ENCODE measurements at regions not wholly inside any gene's neighbourhood (a gene's known extent, or its start where the extent isn't known, plus 50 kb on each side); places are given as distances from the start of the nearest gene placed in this dataset.

- no peak for TF ChIP-seq TCF7 (CRISPR knock-in tag; IDR thresholded peaks at IDR 0.05; ENCODE audit: low read depth)
- TF ChIP-seq, protein P1, sequence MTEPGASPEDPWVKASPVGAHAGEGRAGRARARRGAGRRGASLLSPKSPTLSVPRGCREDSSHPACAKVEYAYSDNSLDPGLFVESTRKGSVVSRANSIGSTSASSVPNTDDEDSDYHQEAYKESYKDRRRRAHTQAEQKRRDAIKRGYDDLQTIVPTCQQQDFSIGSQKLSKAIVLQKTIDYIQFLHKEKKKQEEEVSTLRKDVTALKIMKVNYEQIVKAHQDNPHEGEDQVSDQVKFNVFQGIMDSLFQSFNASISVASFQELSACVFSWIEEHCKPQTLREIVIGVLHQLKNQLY (CRISPR knock-in tag; IDR thresholded peaks at IDR 0.05) = no peak
- TF ChIP-seq ZNF263 (CRISPR knock-in tag; IDR thresholded peaks at IDR 0.05; ENCODE audit: low read depth) = no peak
- no peak for TF ChIP-seq SOX15 (CRISPR knock-in tag; IDR thresholded peaks at IDR 0.05)
- no peak for TF ChIP-seq SP1 (CRISPR knock-in tag; conservative IDR thresholded peaks at IDR 0.05)
- TF ChIP-seq ZNF317 (CRISPR knock-in tag; IDR thresholded peaks at IDR 0.05; ENCODE audit: borderline replicate concordance, low read depth) = no peak
- no peak for TF ChIP-seq NR3C1 (CRISPR knock-in tag; conservative IDR thresholded peaks at IDR 0.05; ENCODE audit: low read depth)
- no peak for TF ChIP-seq FOXP1 (CRISPR knock-in tag; IDR thresholded peaks at IDR 0.05; ENCODE audit: borderline replicate concordance)
- TF ChIP-seq, protein P2, sequence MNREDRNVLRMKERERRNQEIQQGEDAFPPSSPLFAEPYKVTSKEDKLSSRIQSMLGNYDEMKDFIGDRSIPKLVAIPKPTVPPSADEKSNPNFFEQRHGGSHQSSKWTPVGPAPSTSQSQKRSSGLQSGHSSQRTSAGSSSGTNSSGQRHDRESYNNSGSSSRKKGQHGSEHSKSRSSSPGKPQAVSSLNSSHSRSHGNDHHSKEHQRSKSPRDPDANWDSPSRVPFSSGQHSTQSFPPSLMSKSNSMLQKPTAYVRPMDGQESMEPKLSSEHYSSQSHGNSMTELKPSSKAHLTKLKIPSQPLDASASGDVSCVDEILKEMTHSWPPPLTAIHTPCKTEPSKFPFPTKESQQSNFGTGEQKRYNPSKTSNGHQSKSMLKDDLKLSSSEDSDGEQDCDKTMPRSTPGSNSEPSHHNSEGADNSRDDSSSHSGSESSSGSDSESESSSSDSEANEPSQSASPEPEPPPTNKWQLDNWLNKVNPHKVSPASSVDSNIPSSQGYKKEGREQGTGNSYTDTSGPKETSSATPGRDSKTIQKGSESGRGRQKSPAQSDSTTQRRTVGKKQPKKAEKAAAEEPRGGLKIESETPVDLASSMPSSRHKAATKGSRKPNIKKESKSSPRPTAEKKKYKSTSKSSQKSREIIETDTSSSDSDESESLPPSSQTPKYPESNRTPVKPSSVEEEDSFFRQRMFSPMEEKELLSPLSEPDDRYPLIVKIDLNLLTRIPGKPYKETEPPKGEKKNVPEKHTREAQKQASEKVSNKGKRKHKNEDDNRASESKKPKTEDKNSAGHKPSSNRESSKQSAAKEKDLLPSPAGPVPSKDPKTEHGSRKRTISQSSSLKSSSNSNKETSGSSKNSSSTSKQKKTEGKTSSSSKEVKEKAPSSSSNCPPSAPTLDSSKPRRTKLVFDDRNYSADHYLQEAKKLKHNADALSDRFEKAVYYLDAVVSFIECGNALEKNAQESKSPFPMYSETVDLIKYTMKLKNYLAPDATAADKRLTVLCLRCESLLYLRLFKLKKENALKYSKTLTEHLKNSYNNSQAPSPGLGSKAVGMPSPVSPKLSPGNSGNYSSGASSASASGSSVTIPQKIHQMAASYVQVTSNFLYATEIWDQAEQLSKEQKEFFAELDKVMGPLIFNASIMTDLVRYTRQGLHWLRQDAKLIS (CRISPR knock-in tag; IDR thresholded peaks at IDR 0.05; ENCODE audit: borderline replicate concordance) = no peak
- TF ChIP-seq, protein P3, sequence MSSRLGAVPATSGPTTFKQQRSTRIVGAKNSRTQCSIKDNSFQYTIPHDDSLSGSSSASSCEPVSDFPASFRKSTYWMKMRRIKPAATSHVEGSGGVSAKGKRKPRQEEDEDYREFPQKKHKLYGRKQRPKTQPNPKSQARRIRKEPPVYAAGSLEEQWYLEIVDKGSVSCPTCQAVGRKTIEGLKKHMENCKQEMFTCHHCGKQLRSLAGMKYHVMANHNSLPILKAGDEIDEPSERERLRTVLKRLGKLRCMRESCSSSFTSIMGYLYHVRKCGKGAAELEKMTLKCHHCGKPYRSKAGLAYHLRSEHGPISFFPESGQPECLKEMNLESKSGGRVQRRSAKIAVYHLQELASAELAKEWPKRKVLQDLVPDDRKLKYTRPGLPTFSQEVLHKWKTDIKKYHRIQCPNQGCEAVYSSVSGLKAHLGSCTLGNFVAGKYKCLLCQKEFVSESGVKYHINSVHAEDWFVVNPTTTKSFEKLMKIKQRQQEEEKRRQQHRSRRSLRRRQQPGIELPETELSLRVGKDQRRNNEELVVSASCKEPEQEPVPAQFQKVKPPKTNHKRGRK (CRISPR knock-in tag; IDR thresholded peaks at IDR 0.05; ENCODE audit: borderline replicate concordance) = no peak
Measured at GRCh38 chr11:91800208-91800914, 424.3 kb upstream of the FAT3 start (continued).

DNA sequence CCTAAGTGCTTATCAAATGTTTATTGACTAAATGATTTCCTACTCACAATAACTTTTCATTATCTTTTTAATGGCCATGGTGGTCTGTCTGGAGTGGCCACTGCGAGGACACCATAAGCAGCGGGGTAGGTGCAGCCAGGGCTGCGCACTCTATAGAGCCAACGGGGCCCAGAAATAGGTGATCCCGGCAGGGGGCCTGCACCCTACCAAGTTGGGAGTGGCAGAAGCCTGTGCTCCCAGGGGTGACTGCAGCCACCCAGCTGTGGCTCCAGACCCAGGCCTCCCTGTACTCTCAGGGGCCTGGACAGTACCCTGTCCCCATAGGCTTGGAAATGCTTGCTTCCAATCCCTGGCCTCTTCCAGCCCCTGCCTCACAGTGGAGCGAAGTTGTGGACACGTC is 426.4 kb upstream of the FAT3 start:
- peaks cover 16% of the 10 kb centered on the region for H3K4me1 Mint-ChIP-seq
- DNase-seq (ENCODE audit: low spot score) (no peak), ATAC-seq (no peak)
- CTCF ChIA-PET = no interaction called here
- H3K27ac Mint-ChIP-seq = no peak overlapping the region
- H3K4me3 Mint-ChIP-seq = no peak overlapping the region
- H3K36me3 Mint-ChIP-seq = no peaks in the 10 kb centered on the region
- TF ChIP-seq IRF2 (CRISPR knock-in tag; IDR thresholded peaks at IDR 0.05; ENCODE audit: borderline replicate concordance, low read depth) (no peak), NR2C2 (CRISPR knock-in tag; IDR thresholded peaks at IDR 0.05) (no peak), NFYB (CRISPR knock-in tag; conservative IDR thresholded peaks at IDR 0.05; ENCODE audit: low read depth) (no peak), RELA (CRISPR knock-in tag; IDR thresholded peaks at IDR 0.05; ENCODE audit: borderline replicate concordance) (no peak), NR3C1 (CRISPR knock-in tag; conservative IDR thresholded peaks at IDR 0.05; ENCODE audit: low read depth) (no peak), ZNF281 (CRISPR knock-in tag; IDR thresholded peaks at IDR 0.05) (no peak), ZNF396 (CRISPR knock-in tag; IDR thresholded peaks at IDR 0.05; ENCODE audit: borderline replicate concordance) (no peak)
- TF ChIP-seq, protein P4, sequence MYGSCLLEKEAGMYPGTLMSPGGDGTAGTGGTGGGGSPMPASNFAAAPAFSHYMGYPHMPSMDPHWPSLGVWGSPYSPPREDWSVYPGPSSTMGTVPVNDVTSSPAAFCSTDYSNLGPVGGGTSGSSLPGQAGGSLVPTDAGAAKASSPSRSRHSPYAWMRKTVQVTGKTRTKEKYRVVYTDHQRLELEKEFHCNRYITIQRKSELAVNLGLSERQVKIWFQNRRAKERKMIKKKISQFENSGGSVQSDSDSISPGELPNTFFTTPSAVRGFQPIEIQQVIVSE (CRISPR knock-in tag; IDR thresholded peaks at IDR 0.05; ENCODE audit: borderline replicate concordance) = no peak
- H3K27me3 Mint-ChIP-seq (ENCODE audit: low read depth) = no peaks in the 10 kb centered on the region
- POLR2A ChIA-PET = no interaction called here
- peaks cover 6% of the 10 kb centered on the region for H3K9me3 Mint-ChIP-seq
